SU-DHL-6 (cell line): ENCODE measurements at regions not wholly inside any gene's neighbourhood (a gene's known extent, or its start where the extent isn't known, plus 50 kb on each side); places are given as distances from the start of the nearest gene placed in this dataset.

Source experiments
- EZH2phosphoT487 ChIP-seq: fragments of 200-600 bp; sonication (generic), shearing (Covaris generic); conservative IDR thresholded peaks from 2 replicates; pipeline ENCODE4 v1.6.1; 2018; ENCODE audit warnings: mild to moderate bottlenecking, antibody characterized with exemption, low read length, moderate library complexity, mixed read lengths
- TF ChIP-seq, protein P1 (sequence below): fragments of 200-600 bp; sonication (generic); IDR thresholded peaks from one replicate; pipeline ENCODE4 v1.5.1; 2017; ENCODE audit warnings: antibody characterized with exemption, mild to moderate bottlenecking, low read length, moderate library complexity; ENCODE audit not compliant: insufficient read depth, poor library complexity, severe bottlenecking

DNA sequence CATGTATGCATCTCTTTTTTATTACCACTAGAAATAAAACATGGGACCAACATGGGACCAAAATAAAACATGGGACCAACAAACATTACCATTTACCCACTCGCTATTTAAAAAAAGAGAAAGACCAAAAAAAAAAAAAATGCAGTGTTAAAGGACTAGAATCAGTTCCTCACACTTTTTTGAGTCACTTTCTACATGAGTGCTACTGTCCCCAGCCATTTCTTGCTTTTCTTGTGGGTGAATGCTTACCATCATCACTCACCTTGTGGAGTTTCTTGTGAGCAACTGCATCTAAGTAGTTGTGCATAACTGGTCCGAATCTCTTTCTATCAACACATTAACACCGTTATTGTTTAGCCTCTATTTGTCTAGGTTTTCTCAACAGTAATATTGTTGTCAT lies 493.6 kb upstream of the RIOK2 start:
- TF ChIP-seq, protein P1, sequence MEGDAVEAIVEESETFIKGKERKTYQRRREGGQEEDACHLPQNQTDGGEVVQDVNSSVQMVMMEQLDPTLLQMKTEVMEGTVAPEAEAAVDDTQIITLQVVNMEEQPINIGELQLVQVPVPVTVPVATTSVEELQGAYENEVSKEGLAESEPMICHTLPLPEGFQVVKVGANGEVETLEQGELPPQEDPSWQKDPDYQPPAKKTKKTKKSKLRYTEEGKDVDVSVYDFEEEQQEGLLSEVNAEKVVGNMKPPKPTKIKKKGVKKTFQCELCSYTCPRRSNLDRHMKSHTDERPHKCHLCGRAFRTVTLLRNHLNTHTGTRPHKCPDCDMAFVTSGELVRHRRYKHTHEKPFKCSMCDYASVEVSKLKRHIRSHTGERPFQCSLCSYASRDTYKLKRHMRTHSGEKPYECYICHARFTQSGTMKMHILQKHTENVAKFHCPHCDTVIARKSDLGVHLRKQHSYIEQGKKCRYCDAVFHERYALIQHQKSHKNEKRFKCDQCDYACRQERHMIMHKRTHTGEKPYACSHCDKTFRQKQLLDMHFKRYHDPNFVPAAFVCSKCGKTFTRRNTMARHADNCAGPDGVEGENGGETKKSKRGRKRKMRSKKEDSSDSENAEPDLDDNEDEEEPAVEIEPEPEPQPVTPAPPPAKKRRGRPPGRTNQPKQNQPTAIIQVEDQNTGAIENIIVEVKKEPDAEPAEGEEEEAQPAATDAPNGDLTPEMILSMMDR = no peak
- no peak for TF ChIP-seq EZH2phosphoT487
